IMR-90 (cell line): ENCODE measurements at regions not wholly inside any gene's neighbourhood (a gene's known extent, or its start where the extent isn't known, plus 50 kb on each side); places are given as distances from the start of the nearest gene placed in this dataset.

Source experiments
- ATAC-seq: fragments of 200-7000 bp; cut with Tn5 transposase; 2 replicates; pipeline ENCODE4 v1.9.1; 2020; ENCODE audit warnings: low read depth, mild to moderate bottlenecking, moderate library complexity
- BruUV-seq: library from RNA; stranded (reverse); fragments of 400-500 nt; replicated peaks from 2 replicates; lab custom pipeline; 2021; lab: Mats Ljungman, UMichigan
- CTCF ChIA-PET: fragments of 300-600 bp; formaldehyde crosslinking; extraction: SDS; loops from one replicate; lab custom pipeline; 2021; ENCODE audit warnings: antibody characterized with exemption; lab: Yijun Ruan, JAX
- POLR2A ChIA-PET: fragments of 300-600 bp; sonication (Branson Sonifier 250); formaldehyde crosslinking; loops from one replicate; lab custom pipeline; 2022; ENCODE audit warnings: antibody characterized with exemption; ENCODE audit not compliant: unreplicated experiment; lab: Charles Lee
- DNase-seq: peaks from one replicate; pipeline ENCODE4 v3.0.0; 2013
- H2AFZ ChIP-seq: replicated peaks from 2 replicates; pipeline ENCODE3; 2013; ENCODE audit warnings: low read length, mild to moderate bottlenecking; ENCODE audit not compliant: poor library complexity
- H2AK5ac ChIP-seq: 2 replicates; pipeline ENCODE4 v1.6.1; 2013; ENCODE audit warnings: low read depth, low read length, inconsistent platforms
- H2AK9ac ChIP-seq: replicated peaks from 2 replicates; pipeline ENCODE3; 2013; ENCODE audit warnings: mild to moderate bottlenecking, low read depth, low read length, moderate library complexity; ENCODE audit not compliant: poor library complexity
- H2BK120ac ChIP-seq: 2 replicates; pipeline ENCODE4 v1.6.1; 2013; ENCODE audit warnings: low read depth, low read length, inconsistent platforms
- H2BK15ac ChIP-seq: 3 replicates; pipeline ENCODE4 v1.6.1; 2013; ENCODE audit warnings: low read depth, low read length, inconsistent platforms
- H2BK20ac ChIP-seq: 2 replicates; pipeline ENCODE4 v1.6.1; 2013; ENCODE audit warnings: low read depth, mild to moderate bottlenecking, inconsistent platforms, low read length, moderate library complexity
- H2BK5ac ChIP-seq: 2 replicates; pipeline ENCODE4 v1.6.1; 2013; ENCODE audit warnings: mild to moderate bottlenecking, low read depth, low read length, inconsistent platforms; ENCODE audit not compliant: poor library complexity, severe bottlenecking
- H3K14ac ChIP-seq: replicated peaks from 2 replicates; pipeline ENCODE4 v1.6.1; 2013; ENCODE audit warnings: low read depth, low read length, inconsistent platforms
- H3K18ac ChIP-seq: 2 replicates; pipeline ENCODE4 v1.6.1; 2013; ENCODE audit warnings: low read depth, low read length, control low read depth
- H3K23ac ChIP-seq: 2 replicates; pipeline ENCODE4 v1.6.1; 2013; ENCODE audit warnings: low read depth, low read length, inconsistent platforms
- H3K27ac ChIP-seq: 2 replicates; pipeline ENCODE4 v1.5.1; 2013; ENCODE audit warnings: mild to moderate bottlenecking, control low read depth, low read length; ENCODE audit not compliant: insufficient read depth
- H3K27me3 ChIP-seq: 2 replicates; pipeline ENCODE4 v1.6.1; 2013; ENCODE audit warnings: low read length; ENCODE audit not compliant: control insufficient read depth, insufficient read depth
- H3K36me3 ChIP-seq: 2 replicates; pipeline ENCODE4 v1.6.1; 2013; ENCODE audit warnings: low read length, mixed read lengths; ENCODE audit not compliant: control insufficient read depth, insufficient read depth
- H3K4ac ChIP-seq: 2 replicates; pipeline ENCODE4 v1.6.1; 2013; ENCODE audit warnings: low read depth, low read length, inconsistent platforms
- H3K4me1 ChIP-seq: 2 replicates; pipeline ENCODE4 v1.6.1; 2013; ENCODE audit warnings: low read length, mixed read lengths; ENCODE audit not compliant: control insufficient read depth, insufficient read depth
- H3K4me2 ChIP-seq: 2 replicates; pipeline ENCODE4 v1.6.1; 2013; ENCODE audit warnings: low read depth, mild to moderate bottlenecking, control low read depth, low read length, moderate library complexity
- H3K4me3 ChIP-seq: 2 replicates; pipeline ENCODE4 v1.5.1; 2013; ENCODE audit warnings: low read depth, mild to moderate bottlenecking, control low read depth, low read length, moderate library complexity; ENCODE audit not compliant: insufficient read depth
- H3K56ac ChIP-seq: 2 replicates; pipeline ENCODE4 v1.6.1; 2013; ENCODE audit warnings: low read length, inconsistent platforms; ENCODE audit not compliant: insufficient read depth; ENCODE audit errors: extremely low read depth
- H3K79me1 ChIP-seq, 2 experiments: 2 replicates each; pipeline ENCODE4 v1.6.1; 2013; ENCODE audit warnings: low read length in 2 of 2, inconsistent platforms in 1 of 2, low read depth in 1 of 2
- H3K9ac ChIP-seq: 2 replicates; pipeline ENCODE4 v1.6.1; 2013; ENCODE audit warnings: low read depth, low read length, control low read depth
- H3K9me1 ChIP-seq: 2 replicates; pipeline ENCODE4 v1.6.1; 2013; ENCODE audit warnings: low read length, inconsistent platforms; ENCODE audit not compliant: insufficient read depth
- H3K9me3 ChIP-seq: 2 replicates; pipeline ENCODE4 v1.6.1; 2013; ENCODE audit warnings: low read length; ENCODE audit not compliant: control insufficient read depth, insufficient read depth
- H4K20me1 ChIP-seq: 2 replicates; pipeline ENCODE4 v1.6.1; 2013; ENCODE audit warnings: low read length, inconsistent platforms; ENCODE audit not compliant: insufficient read depth
- H4K5ac ChIP-seq: 2 replicates; pipeline ENCODE4 v1.6.1; 2013; ENCODE audit warnings: mild to moderate bottlenecking, low read depth, low read length, control low read depth
- H4K8ac ChIP-seq, 2 experiments: 2 replicates each; pipeline ENCODE4 v1.6.1; 2013; ENCODE audit warnings: low read depth in 2 of 2, low read length in 2 of 2, control low read depth in 1 of 2, inconsistent platforms in 1 of 2
- H4K91ac ChIP-seq: 2 replicates; pipeline ENCODE4 v1.6.1; 2013; ENCODE audit warnings: low read depth, low read length, inconsistent platforms; ENCODE audit not compliant: insufficient read depth
- FOS ChIP-seq: fragments of 150-350 bp; IDR thresholded peaks from 2 replicates; pipeline ENCODE4 v1.6.1; 2016; ENCODE audit warnings: low read depth, low read length
- MAFK ChIP-seq: IDR thresholded peaks from 2 replicates; pipeline ENCODE4 v1.6.1; 2012; ENCODE audit warnings: low read depth, low read length, improper control_type of control experiment
- MAZ ChIP-seq: IDR thresholded peaks from 2 replicates; pipeline ENCODE4 v1.6.1; 2012; ENCODE audit warnings: low read depth, mild to moderate bottlenecking, low read length, improper control_type of control experiment, moderate library complexity, borderline replicate concordance
- MXI1 ChIP-seq: IDR thresholded peaks from 2 replicates; pipeline ENCODE4 v1.6.1; 2012; ENCODE audit warnings: low read depth, mild to moderate bottlenecking, low read length, moderate library complexity, borderline replicate concordance
- NFE2L2 ChIP-seq: fragments of 150-350 bp; IDR thresholded peaks from 2 replicates; pipeline ENCODE4 v1.6.1; 2016; ENCODE audit warnings: low read depth, mild to moderate bottlenecking, low read length
- RAD21 ChIP-seq: IDR thresholded peaks from 2 replicates; pipeline ENCODE4 v1.6.1; 2012; ENCODE audit warnings: low read length, improper control_type of control experiment
- RFX5 ChIP-seq: IDR thresholded peaks from 2 replicates; pipeline ENCODE4 v1.8.0; 2012; ENCODE audit warnings: low read depth, mild to moderate bottlenecking, low read length, moderate library complexity
- USF2 ChIP-seq: fragments of 150-350 bp; IDR thresholded peaks from 2 replicates; pipeline ENCODE4 v1.6.1; 2017; ENCODE audit warnings: mild to moderate bottlenecking, antibody characterized with exemption, low read length, low read depth
- WGBS, 2 experiments: methylation state at CpG; one replicate each; pipeline versions ENCODE4 v1.1.5 to v1.1.7; 2013; ENCODE audit warnings: missing lambda C conversion rate in 2 of 2; ENCODE audit not compliant: insufficient read length in 1 of 2; ENCODE audit errors: extremely low coverage in 2 of 2; 5-methylcytosine and 5-hydroxymethylcytosine counted together
- dilution Hi-C: fragments of 300-500 bp; cut with HindIII; formaldehyde crosslinking; loops from one replicate; pipeline ENCODE4 v1.14.3; 2018; ENCODE audit warnings: low sequenced_read_pairs; ENCODE audit not compliant: unreplicated experiment
- in situ Hi-C: fragments of 300-500 bp; cut with MboI; formaldehyde crosslinking; loops from 3 replicates; pipeline ENCODE4 v1.14.3; 2019; ENCODE audit warnings: low sequenced_read_pairs, inconsistent platforms, mixed read lengths
- intact Hi-C: fragments of 100-400 bp; cut with micrococcal nuclease; formaldehyde crosslinking; loops from 2 replicates; pipeline ENCODE4 v1.10.0; 2022

- no peak overlapping the region for H3K4ac ChIP-seq
- ChIA-PET POLR2A (no interaction called here), CTCF (no interaction called here)
- H3K4me2 ChIP-seq: no peak overlapping the region
- no peaks in the 10 kb centered on the region for H3K79me1 ChIP-seq
- dilution Hi-C loops: no loop called here
- no peak overlapping the region for H3K18ac ChIP-seq
- H4K20me1 ChIP-seq: no peaks in the 10 kb centered on the region
- ATAC-seq (no peak), DNase-seq (no peak)
- no peak overlapping the region for H2BK20ac ChIP-seq
- H3K56ac ChIP-seq: no peak overlapping the region
- H4K8ac ChIP-seq: no peak overlapping the region
- H4K5ac ChIP-seq: no peak overlapping the region
- in situ Hi-C loops: no loop called here
- H2AK9ac ChIP-seq: no peak overlapping the region
- no TSS peak for BruUV-seq
- no peak overlapping the region for H3K23ac ChIP-seq
- no CpG with 5 or more reads among the region's 2 CpGs for WGBS, 2 experiments
- no peak overlapping the region for H3K9ac ChIP-seq
- H2BK5ac ChIP-seq: no peak overlapping the region
- H3K27ac ChIP-seq: no peak overlapping the region
- no peak for TF ChIP-seq RFX5
- no peak for TF ChIP-seq MXI1
- no peak for TF ChIP-seq MAZ
- TF ChIP-seq FOS: no peak
- TF ChIP-seq RAD21: no peak
- no peak for TF ChIP-seq USF2
- TF ChIP-seq MAFK: no peak
- no peak for TF ChIP-seq NFE2L2
- no peak overlapping the region for H2BK15ac ChIP-seq
- intact Hi-C loops: no loop called here
- no peak overlapping the region for H3K4me3 ChIP-seq
- H3K4me1 ChIP-seq: peaks cover 2% of the 10 kb centered on the region; the same call in 1 of the 2 replicates
- no peaks in the 10 kb centered on the region for H3K36me3 ChIP-seq
- no peak overlapping the region for H4K91ac ChIP-seq
- no peak overlapping the region for H2AFZ ChIP-seq
- H3K27me3 ChIP-seq: no peaks in the 10 kb centered on the region
- no peak overlapping the region for H2AK5ac ChIP-seq
- no peaks in the 10 kb centered on the region for H3K9me3 ChIP-seq
- no peak overlapping the region for H3K14ac ChIP-seq
- H3K9me1 ChIP-seq: no peaks in the 10 kb centered on the region
- no peak overlapping the region for H2BK120ac ChIP-seq
Observed at GRCh38 chr9:106757514-106757913, 105.5 kb upstream of the ZNF462 start.
